ENCODE measurements at regions not wholly inside any gene's neighbourhood (a gene's known extent, or its start where the extent isn't known, plus 50 kb on each side); places are given as distances from the start of the nearest gene placed in this dataset.

GRCh38 chr11:45075952-45076351, 70.5 kb upstream of the PRDM11 start:
- POLR2A ChIA-PET: no interaction called here
- CTCF ChIA-PET: no interaction called here

DNA sequence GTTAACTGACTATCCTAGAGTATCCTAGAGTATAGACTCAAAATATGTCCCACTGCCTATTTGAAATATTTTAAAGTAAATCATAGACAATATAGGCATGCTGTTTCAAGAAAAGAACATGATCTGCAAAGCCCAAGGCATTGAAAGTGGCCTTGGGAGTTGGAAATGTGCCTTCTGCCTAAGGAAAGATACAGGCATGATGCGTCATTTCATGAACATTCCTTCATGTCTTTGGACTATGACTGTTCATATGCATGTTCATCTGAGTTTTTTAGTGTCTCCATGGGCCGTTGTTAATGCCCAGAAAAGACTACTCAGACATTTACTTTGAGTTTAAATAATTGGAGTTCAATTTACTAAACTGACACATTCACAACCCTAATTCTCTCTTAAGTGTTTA, 69.7 kb upstream of the PRDM11 start:
- ChIA-PET CTCF (no interaction called here), POLR2A (no interaction called here)
- Mint-ChIP-seq H3K27me3 (no peaks in the 10 kb centered on the region), H3K4me3 (no peak overlapping the region), H3K4me1 (ENCODE audit: low read depth) (peaks cover 26% of the 10 kb centered on the region), H3K9me3 (peaks cover 6% of the 10 kb centered on the region), H3K27ac (no peak overlapping the region), H3K36me3 (no peaks in the 10 kb centered on the region)
- intact Hi-C loops (cut with micrococcal nuclease): no loop called here
- no peak for DNase-seq

More at GRCh38 chr11:45075952-45076351, 70.5 kb upstream of the PRDM11 start:
- Mint-ChIP-seq H3K27ac (no peak overlapping the region), H3K36me3 (no peaks in the 10 kb centered on the region), H3K27me3 (no peaks in the 10 kb centered on the region), H3K4me3 (no peak overlapping the region), H3K4me1 (ENCODE audit: low read depth) (peaks cover 25% of the 10 kb centered on the region), H3K9me3 (no peaks in the 10 kb centered on the region)
- DNase-seq: no peak
- intact Hi-C loops (cut with micrococcal nuclease): no loop called here

- no peak for DNase-seq
- Mint-ChIP-seq H3K36me3 (peaks cover 4% of the 10 kb centered on the region), H3K27ac (no peak overlapping the region), H3K27me3 (no peaks in the 10 kb centered on the region), H3K4me3 (no peak overlapping the region), H3K4me1 (ENCODE audit: low read depth) (peaks cover 31% of the 10 kb centered on the region), H3K9me3 (peaks cover 7% of the 10 kb centered on the region)
- POLR2A ChIA-PET: no interaction called here
- CTCF ChIA-PET: interaction anchor here (0.7 to 4.7 kb wide), 4 partner anchors 24 to 142 kb away, joined by 3 to 18 read pairs (median 10); no protein-coding TSS in a partner anchor
- intact Hi-C loops (cut with micrococcal nuclease): no loop called here
These were observed 68.0 kb upstream of the PRDM11 start for GRCh38 chr11:45078236-45079074.

DNA sequence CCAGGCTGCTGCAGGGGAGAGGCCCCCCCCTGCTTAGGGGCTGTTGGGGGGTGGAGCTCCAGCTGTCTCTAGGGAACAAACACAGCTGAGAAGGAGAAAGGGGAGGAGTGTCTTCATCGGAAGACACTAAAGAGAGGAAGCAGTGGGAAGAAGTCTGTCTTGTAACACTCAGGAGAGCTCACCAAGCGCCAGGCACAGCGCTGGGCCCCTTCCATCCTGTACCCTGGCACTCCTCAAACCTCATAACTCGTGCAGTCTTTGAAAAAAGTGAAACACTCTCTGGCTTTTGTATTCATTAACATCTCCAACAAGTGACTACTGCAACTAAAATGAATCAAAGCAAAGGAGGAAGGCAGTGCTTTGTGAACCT, 67.4 kb upstream of the PRDM11 start:
- Mint-ChIP-seq H3K27me3 (no peaks in the 10 kb centered on the region), H3K36me3 (peaks cover 4% of the 10 kb centered on the region), H3K4me1 (ENCODE audit: low read depth) (peaks cover 35% of the 10 kb centered on the region), H3K4me3 (peak overlapping the region; percentile 2), H3K9me3 (peaks cover 7% of the 10 kb centered on the region), H3K27ac (peak overlapping the region; percentile 49)
- DNase-seq: peak; percentile 13
- ChIA-PET POLR2A (no interaction called here), CTCF (interaction anchor here (2.3 to 4.7 kb wide), 3 partner anchors 24 to 143 kb away, joined by 6 to 18 read pairs (median 15); no protein-coding TSS in a partner anchor)
- intact Hi-C loops (cut with micrococcal nuclease): no loop called here

DNA sequence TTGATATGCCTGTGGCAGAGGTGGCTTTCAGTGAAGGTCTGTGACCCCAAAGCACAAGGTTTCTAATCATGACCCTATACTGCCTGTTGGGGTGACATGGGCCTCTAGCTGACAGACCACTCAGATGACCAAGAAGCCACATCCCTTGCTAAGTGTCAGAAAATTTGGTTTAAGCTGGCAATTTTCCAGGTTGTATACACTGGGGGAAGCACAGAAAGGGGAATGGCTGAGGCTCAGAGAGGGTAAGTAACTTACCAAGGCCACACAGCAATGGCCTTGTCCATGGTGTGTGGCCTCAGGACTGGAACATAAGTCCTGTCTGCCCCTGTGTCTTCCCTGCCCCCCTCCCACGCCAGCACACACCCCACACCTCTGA, 66.9 kb upstream of the PRDM11 start:
- no peak for DNase-seq
- CTCF ChIA-PET: interaction anchor here (1.0 to 4.7 kb wide), 7 partner anchors 21 to 143 kb away, joined by 3 to 18 read pairs (median 6); partner anchors contain the start of gene TP53I11
- H3K27me3 Mint-ChIP-seq: no peaks in the 10 kb centered on the region
- H3K9me3 Mint-ChIP-seq: peaks cover 7% of the 10 kb centered on the region
- H3K36me3 Mint-ChIP-seq: peaks cover 4% of the 10 kb centered on the region
- POLR2A ChIA-PET: no interaction called here
- intact Hi-C loops (cut with micrococcal nuclease): no loop called here
- peak overlapping the region; percentile 2 for H3K4me3 Mint-ChIP-seq
- peaks cover 35% of the 10 kb centered on the region for H3K4me1 Mint-ChIP-seq (ENCODE audit: low read depth)
- H3K27ac Mint-ChIP-seq: peak overlapping the region; percentile 85

- DNase-seq: peak; percentile 75
- peaks cover 4% of the 10 kb centered on the region for H3K36me3 Mint-ChIP-seq
- ChIA-PET POLR2A (no interaction called here), CTCF (interaction anchor here (0.8 to 4.7 kb wide), 7 partner anchors 21 to 153 kb away, joined by 3 to 18 read pairs (median 4); partner anchors contain the start of gene TP53I11)
- H3K27ac Mint-ChIP-seq: peak overlapping the region; percentile 85
- peaks cover 35% of the 10 kb centered on the region for H3K4me1 Mint-ChIP-seq (ENCODE audit: low read depth)
- intact Hi-C loops (cut with micrococcal nuclease): loop anchor here (2.0 to 5.0 kb wide), 2 partner anchors 23 to 133 kb away; no protein-coding TSS in a partner anchor
- H3K4me3 Mint-ChIP-seq: peak overlapping the region; percentile 42
- no peaks in the 10 kb centered on the region for H3K27me3 Mint-ChIP-seq
- peaks cover 7% of the 10 kb centered on the region for H3K9me3 Mint-ChIP-seq
These were observed 66.3 kb upstream of the PRDM11 start for GRCh38 chr11:45079943-45080719.

DNA sequence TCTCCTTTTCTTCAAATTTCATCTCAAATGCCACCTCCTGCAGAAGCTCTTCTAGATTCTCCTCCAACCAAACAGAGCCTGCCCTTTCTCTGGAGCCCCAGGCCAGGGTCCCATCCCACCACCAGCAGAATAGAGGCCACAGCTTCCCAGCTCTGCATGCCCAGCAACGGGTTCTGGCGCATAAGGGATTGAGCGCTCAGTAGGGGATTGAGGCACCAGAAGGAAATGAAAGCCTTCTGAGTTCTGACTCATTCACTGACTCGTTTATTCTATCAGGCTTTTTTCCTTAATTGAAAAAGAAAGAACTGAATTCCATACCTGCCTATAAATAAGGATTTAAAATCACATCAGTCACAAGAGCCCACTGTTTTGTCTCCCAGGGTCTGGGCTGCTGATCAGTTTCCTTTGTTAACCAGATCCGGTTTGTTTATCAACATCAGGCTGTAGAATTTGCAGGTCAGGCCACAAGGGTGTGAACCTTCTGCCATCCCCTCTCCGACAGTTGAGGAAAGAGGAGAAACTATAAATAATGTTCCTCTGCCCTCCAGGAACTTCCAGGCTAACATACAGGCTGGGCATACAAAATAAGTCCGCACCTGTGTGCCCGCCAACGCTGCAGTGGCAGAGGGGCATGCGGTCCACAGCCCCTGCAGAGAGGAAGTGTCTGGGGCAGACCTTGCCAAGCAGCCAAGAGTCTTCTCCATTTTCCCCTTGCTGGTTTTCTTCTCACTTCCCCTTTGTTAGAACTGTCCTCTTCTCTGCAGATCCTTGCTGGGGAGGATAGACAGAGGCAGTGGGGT, 63.5 kb upstream of the PRDM11 start:
- Mint-ChIP-seq H3K4me3 (no peak overlapping the region), H3K9me3 (peaks cover 7% of the 10 kb centered on the region), H3K36me3 (peaks cover 4% of the 10 kb centered on the region), H3K27ac (no peak overlapping the region), H3K4me1 (ENCODE audit: low read depth) (peaks cover 35% of the 10 kb centered on the region), H3K27me3 (no peaks in the 10 kb centered on the region)
- CTCF ChIA-PET: interaction anchor here (1.4 to 4.7 kb wide), 3 partner anchors 20 to 147 kb away, joined by 4 to 18 read pairs (median 12); no protein-coding TSS in a partner anchor
- intact Hi-C loops (cut with micrococcal nuclease): loop anchor here (5.0 kb wide), 1 partner anchor 136 kb away; no protein-coding TSS in a partner anchor
- DNase-seq: no peak
- POLR2A ChIA-PET: no interaction called here

DNA sequence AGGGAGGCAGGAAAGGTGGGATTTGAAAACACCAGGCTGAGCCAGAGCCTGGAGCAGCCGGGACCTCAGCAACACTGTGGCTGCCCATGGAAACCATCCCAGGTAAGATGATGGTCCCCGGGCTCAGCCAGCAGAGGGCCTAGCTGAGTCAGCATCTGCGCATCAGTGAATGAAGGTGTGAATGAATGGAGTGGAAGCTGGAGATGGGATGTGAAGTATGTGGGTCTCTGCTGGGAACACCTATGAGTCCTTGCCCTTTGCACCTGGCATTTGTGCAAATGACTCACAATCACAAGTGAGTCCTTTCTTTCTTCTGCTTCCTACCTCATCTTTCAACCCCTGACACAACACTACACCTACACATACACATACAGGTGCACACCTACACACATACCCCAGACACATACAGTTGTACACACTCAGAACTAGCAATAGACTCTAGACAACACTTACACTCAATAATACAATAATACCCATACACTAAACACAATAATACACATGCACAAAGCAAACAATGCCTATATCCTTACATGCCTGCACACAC, 62.8 kb upstream of the PRDM11 start:
- intact Hi-C loops (cut with micrococcal nuclease): loop anchor here (5.0 kb wide), 1 partner anchor 136 kb away; no protein-coding TSS in a partner anchor
- CTCF ChIA-PET: no interaction called here
- no peaks in the 10 kb centered on the region for H3K27me3 Mint-ChIP-seq
- peaks cover 4% of the 10 kb centered on the region for H3K36me3 Mint-ChIP-seq
- peak; percentile 28 for DNase-seq
- POLR2A ChIA-PET: no interaction called here
- H3K4me3 Mint-ChIP-seq: no peak overlapping the region
- H3K4me1 Mint-ChIP-seq (ENCODE audit: low read depth): peaks cover 35% of the 10 kb centered on the region
- H3K9me3 Mint-ChIP-seq: peaks cover 7% of the 10 kb centered on the region
- no peak overlapping the region for H3K27ac Mint-ChIP-seq

DNA sequence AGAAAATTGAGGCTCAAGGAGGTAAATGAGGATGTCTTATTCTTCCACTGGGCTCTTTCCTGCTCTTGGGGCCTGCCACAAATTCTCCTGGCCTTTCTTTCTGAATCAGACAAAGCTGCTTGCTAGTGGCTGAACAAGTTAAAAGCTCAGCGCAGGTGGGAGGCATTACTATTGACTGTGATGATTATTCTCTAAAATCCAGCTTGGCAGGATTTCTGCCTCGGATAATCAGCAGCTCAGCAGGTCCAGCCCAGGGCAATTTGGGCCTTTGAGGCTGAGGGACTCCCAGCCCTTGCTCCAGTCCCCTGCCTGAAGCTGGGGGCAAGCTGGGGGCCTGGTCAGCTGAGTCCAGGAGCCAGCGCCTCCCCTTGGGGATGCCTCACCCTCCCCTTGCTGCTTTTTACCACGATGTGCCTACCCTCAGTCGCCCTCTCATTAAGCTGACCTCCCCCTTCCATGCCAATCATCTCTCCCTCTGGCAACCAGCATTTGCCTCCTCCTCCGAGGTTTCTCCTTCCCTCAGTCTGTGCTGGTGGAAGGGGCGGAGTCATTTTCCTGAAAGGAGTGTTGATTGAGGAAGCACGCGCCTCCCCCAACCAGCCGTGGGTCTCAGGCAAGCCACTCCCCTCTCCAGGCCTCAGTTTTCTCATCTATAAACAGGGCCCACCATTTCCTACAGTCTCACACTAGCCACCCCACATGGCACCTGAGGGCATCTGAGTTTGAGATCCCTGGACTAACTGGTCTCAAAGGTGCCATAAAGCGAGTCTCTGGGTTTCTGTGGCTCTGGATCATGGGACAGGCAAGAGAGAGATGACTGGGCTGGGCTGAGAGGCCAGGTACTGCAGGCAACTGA, 60.6 kb upstream of the PRDM11 start:
- ChIA-PET POLR2A (no interaction called here), CTCF (interaction anchor here (1.5 kb wide), 1 partner anchor 147 kb away, joined by 4 read pairs; no protein-coding TSS in a partner anchor)
- H3K4me3 Mint-ChIP-seq: no peak overlapping the region
- H3K36me3 Mint-ChIP-seq: peaks cover 4% of the 10 kb centered on the region
- peaks cover 15% of the 10 kb centered on the region for H3K4me1 Mint-ChIP-seq (ENCODE audit: low read depth)
- no peak for DNase-seq
- intact Hi-C loops (cut with micrococcal nuclease): no loop called here
- no peaks in the 10 kb centered on the region for H3K27me3 Mint-ChIP-seq
- no peak overlapping the region for H3K27ac Mint-ChIP-seq
- peaks cover 7% of the 10 kb centered on the region for H3K9me3 Mint-ChIP-seq

- peaks cover 4% of the 10 kb centered on the region for H3K36me3 Mint-ChIP-seq
- no peaks in the 10 kb centered on the region for H3K27me3 Mint-ChIP-seq
- H3K4me3 Mint-ChIP-seq: no peak overlapping the region
- POLR2A ChIA-PET: no interaction called here
- H3K27ac Mint-ChIP-seq: no peak overlapping the region
- H3K9me3 Mint-ChIP-seq: peaks cover 3% of the 10 kb centered on the region
- DNase-seq: no peak
- intact Hi-C loops (cut with micrococcal nuclease): no loop called here
- peaks cover 14% of the 10 kb centered on the region for H3K4me1 Mint-ChIP-seq (ENCODE audit: low read depth)
- CTCF ChIA-PET: no interaction called here
These were observed 59.9 kb upstream of the PRDM11 start for GRCh38 chr11:45086526-45086925.

Data from activated CD4-positive, alpha-beta memory T cell treated with anti-CD3 and anti-CD28 coated beads for 36 hours (primary cell).